Adipocyte (in vitro differentiated cells): ENCODE measurements at regions not wholly inside any gene's neighbourhood (a gene's known extent, or its start where the extent isn't known, plus 50 kb on each side); places are given as distances from the start of the nearest gene placed in this dataset.

ENCODE experiments used
- DNase-seq: peaks from one replicate; pipeline ENCODE4 v3.0.0-alpha.2; 2015; ENCODE audit warnings: low read depth
- H3K27me3 ChIP-seq: replicated peaks from 2 replicates; pipeline ENCODE4 v1.7.0; 2013; ENCODE audit warnings: mild to moderate bottlenecking, low read length, moderate library complexity; ENCODE audit not compliant: control insufficient read depth, insufficient read depth
- H3K36me3 ChIP-seq: 2 replicates; pipeline ENCODE4 v1.7.0; 2013; ENCODE audit warnings: low read length, mild to moderate bottlenecking, moderate library complexity; ENCODE audit not compliant: control insufficient read depth, insufficient read depth, severe bottlenecking
- H3K4me1 ChIP-seq: 2 replicates; pipeline ENCODE4 v1.7.0; 2013; ENCODE audit warnings: mild to moderate bottlenecking, low read length, moderate library complexity; ENCODE audit not compliant: control insufficient read depth, insufficient read depth
- H3K4me3 ChIP-seq: 2 replicates; pipeline ENCODE4 v1.7.0; 2013; ENCODE audit warnings: mild to moderate bottlenecking, low read length, moderate library complexity
- H3K9ac ChIP-seq: 2 replicates; pipeline ENCODE4 v1.7.0; 2013; ENCODE audit warnings: mild to moderate bottlenecking, low read length, moderate library complexity
- H3K9me3 ChIP-seq: 2 replicates; pipeline ENCODE4 v1.7.0; 2013; ENCODE audit warnings: mild to moderate bottlenecking, low read length, moderate library complexity; ENCODE audit not compliant: control insufficient read depth

DNA sequence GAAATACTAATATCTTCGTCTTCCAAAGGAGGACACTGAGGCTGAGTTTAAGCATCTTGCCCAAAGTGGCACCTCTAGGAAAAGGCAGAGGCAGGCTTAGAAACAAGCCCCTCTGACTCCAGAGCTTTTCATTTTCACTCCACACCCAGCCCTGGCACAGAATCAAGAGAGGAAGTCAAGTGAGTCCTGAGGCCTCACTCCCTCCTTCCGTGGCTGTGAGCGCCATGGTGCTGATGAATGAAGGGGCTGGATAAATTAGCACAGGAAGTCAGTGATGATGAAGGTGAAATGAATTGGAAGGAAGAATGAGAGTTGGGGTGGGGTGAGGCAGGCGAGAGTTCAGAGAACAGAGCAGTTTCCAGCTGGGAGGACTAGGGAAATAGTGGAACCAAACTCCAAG, 179.3 kb downstream of the TMEM132E start:
- Histone ChIP-seq H3K4me1 (peaks cover 4% of the 10 kb centered on the region), H3K4me3 (no peak overlapping the region), H3K36me3 (no peaks in the 10 kb centered on the region), H3K9ac (no peak overlapping the region), H3K9me3 (no peaks in the 10 kb centered on the region), H3K27me3 (peaks cover 19% of the 10 kb centered on the region)
- no peak for DNase-seq

DNA sequence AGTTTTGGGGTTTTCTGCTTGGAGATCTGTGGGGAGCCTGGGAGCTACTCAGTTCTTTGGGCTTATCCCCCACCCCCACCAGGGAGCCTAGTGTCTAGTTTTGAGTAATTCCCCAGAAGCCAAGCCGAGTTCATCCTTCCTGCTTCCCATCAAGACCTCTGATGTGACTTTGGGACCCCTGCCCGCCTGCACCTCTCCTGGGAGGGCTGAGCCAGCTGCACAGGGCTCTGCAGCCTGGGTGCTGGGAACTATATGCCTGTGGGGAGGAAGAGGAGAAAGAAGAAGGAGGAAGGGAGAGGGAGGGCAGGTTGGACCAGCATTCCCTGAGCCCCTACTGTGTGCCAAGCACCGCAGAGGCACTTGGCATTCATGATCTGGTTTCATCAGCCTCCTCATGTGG, 178.9 kb downstream of the TMEM132E start:
- Histone ChIP-seq H3K36me3 (no peaks in the 10 kb centered on the region), H3K4me3 (no peak overlapping the region), H3K9ac (no peak overlapping the region), H3K27me3 (peaks cover 23% of the 10 kb centered on the region), H3K4me1 (peaks cover 4% of the 10 kb centered on the region), H3K9me3 (no peaks in the 10 kb centered on the region)
- no peak for DNase-seq

DNA sequence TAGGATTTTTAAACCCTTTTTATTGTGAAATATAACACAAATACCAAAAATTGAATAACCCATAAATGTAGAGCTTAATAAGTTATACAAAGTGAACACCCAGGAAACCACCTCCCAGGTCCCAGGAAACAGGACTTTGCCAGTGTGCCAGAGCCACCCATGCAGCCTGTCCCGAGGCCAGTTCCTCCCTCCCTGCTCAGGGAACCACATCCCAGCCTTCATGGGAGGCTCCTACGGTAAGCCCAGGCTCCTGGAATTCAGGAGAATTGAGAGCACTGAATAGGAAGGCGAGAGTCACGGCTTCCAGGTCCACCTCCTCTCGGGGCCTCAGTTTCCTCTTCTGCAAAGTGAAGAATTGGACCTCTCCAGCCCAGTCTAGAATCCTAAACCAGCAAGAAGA, 178.2 kb downstream of the TMEM132E start:
- Histone ChIP-seq H3K4me1 (peaks cover 4% of the 10 kb centered on the region), H3K36me3 (no peaks in the 10 kb centered on the region), H3K9me3 (no peaks in the 10 kb centered on the region), H3K4me3 (no peak overlapping the region), H3K27me3 (peaks cover 25% of the 10 kb centered on the region), H3K9ac (no peak overlapping the region)
- no peak for DNase-seq

DNA sequence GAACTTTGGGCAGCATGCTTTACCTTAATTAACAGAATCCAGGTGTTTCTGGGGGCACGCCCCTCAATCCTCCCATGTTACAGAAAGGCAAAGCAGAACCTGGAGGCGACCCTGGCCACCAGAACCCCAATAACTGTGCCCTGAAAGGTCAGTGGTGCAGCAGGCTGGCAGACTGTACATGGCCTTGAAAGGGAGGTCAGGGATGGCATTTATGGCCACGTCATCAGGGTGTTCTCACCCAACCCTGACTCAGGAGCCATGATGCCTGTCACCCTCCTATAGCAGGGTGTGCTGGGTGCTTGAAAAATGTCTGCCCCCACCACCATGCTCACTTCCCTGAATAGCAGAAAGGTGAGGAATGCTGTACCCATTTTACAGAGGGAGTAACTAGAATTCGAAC, 177.7 kb downstream of the TMEM132E start:
- Histone ChIP-seq H3K27me3 (peaks cover 29% of the 10 kb centered on the region), H3K9ac (no peak overlapping the region)
- DNase-seq, result no peak

DNA sequence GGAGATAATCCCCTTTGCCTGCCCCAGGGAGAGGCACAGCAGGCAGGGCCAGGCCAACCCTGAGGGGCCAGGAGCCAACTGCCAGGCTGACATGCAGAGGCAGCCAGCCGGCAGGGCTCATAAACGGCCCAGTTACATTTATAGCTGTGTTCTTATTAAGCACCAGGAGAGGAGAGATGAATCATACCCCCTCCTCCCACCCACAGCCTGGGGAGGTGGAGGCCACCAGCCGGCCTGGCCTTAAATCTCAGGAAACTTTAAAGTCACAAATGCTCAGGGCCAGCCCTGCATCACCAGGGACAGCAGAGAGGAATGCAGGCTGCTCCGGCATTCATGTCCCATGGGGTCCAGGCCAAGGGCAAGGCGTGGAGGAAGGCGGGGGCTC, 177.2 kb downstream of the TMEM132E start:
- Histone ChIP-seq H3K4me1 (peaks cover 4% of the 10 kb centered on the region), H3K9me3 (no peaks in the 10 kb centered on the region), H3K27me3 (peaks cover 29% of the 10 kb centered on the region), H3K4me3 (no peak overlapping the region), H3K9ac (no peak overlapping the region), H3K36me3 (no peaks in the 10 kb centered on the region)
- DNase-seq, result peak; percentile 1

More for the DNA sequence above, 177.7 kb downstream of the TMEM132E start:
- peaks cover 4% of the 10 kb centered on the region for H3K4me1 ChIP-seq
- no peak overlapping the region for H3K4me3 ChIP-seq
- H3K9me3 ChIP-seq, result no peaks in the 10 kb centered on the region
- no peaks in the 10 kb centered on the region for H3K36me3 ChIP-seq

DNA sequence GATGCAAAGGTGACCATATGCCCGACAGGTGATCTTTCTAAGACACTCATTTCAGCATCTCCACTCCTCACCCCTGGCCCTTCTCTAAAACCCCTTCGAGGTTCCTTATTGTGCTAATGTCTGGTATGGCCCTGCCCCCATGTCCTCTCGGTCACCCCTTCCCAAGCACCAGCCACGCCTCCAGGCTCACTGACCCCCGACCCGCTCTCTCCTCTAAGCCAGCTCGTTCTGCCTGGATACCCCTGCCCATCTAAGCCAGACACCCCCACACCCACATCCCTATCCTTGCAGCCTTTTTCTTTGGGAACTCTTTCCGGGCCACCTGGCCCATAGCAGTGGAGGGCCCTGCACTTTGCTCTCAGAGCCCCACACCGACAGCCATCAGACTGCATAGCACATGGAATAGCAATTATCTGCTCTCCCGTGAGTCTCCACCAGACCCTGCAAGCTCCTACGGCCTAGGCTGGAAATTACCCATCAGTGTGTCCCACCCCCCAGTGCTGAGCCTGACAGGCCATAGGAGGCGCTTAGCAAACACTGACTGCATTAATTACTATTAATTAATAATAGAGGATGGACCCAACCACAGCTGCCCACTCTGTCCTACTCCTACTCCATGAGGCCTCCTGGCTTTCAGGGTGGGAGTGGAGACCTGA, 176.7 kb downstream of the TMEM132E start:
- Histone ChIP-seq H3K27me3 (peaks cover 31% of the 10 kb centered on the region), H3K36me3 (no peaks in the 10 kb centered on the region), H3K4me3 (no peak overlapping the region), H3K4me1 (peaks cover 4% of the 10 kb centered on the region), H3K9me3 (no peaks in the 10 kb centered on the region), H3K9ac (no peak overlapping the region)
- no peak for DNase-seq

DNA sequence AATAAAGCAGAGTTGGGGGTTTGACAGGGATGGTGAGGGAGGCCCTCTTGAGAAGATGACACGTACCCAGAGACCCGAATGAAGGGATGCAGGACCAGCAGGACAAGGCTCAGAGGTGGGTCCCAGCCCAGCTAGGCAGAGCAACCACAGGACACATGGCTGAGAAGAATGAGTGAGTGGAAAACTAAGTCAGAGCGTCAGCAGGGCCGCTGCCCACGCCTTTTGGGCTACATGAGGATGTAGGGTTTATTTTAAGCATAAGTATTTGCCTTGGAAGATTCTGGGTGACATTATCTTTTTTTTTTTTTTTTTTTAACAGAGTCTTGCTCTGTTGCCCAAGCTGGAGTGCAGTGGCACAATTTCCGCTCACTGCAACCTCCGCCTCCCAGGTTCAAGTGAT, 176.0 kb downstream of the TMEM132E start:
- no peaks in the 10 kb centered on the region for H3K36me3 ChIP-seq
- peaks cover 4% of the 10 kb centered on the region for H3K4me1 ChIP-seq
- H3K27me3 ChIP-seq, result peaks cover 33% of the 10 kb centered on the region
- no peak overlapping the region for H3K9ac ChIP-seq
- no peak overlapping the region for H3K4me3 ChIP-seq
- no peaks in the 10 kb centered on the region for H3K9me3 ChIP-seq
- DNase-seq, result no peak

DNA sequence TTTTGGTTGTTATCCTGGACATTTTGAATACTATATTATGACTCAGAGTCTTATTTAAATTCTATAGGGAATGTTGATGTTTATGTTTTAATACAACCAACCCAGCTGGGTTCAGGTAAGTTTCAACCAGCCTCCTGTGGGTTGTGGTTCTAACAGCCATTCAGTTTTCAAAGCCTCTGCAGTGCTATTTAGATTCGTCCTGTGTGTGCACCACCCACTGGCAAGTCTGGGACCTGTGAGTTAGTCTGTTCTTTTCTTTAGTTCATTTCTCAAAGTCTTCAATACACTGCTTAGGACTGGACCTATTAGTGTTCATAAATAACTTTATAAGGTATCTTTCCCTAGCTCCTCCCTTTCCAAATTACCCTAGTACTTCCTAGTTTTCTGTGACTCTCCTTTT, 170.6 kb downstream of the TMEM132E start:
- no peaks in the 10 kb centered on the region for H3K4me1 ChIP-seq
- no peaks in the 10 kb centered on the region for H3K36me3 ChIP-seq
- H3K27me3 ChIP-seq, result peaks cover 28% of the 10 kb centered on the region
- H3K9ac ChIP-seq, result no peak overlapping the region
- no peak overlapping the region for H3K4me3 ChIP-seq
- no peak for DNase-seq
- peaks cover 24% of the 10 kb centered on the region for H3K9me3 ChIP-seq

DNA sequence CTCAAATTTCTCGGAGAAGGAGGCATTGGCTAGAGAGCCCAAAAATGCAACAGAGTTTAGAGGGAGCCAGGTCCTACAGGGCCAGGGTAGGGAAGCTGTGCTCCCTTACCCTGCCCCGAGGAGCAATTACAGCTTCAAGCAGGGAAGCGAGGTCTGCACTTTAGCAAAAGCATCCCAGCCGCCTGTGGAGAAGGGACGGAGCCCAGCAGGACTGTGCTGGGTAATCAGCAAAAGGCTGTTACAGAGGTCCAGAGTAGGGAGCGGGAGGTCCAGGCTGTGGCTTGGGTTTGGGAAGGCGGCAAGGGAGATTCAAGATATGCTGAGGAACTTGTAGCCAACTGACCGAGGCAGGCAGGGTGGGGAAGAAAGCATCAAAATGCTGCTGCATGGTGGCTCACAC, 162.6 kb downstream of the TMEM132E start:
- DNase-seq, result no peak
- peaks cover 6% of the 10 kb centered on the region for H3K27me3 ChIP-seq
- no peaks in the 10 kb centered on the region for H3K36me3 ChIP-seq
- no peak overlapping the region for H3K9ac ChIP-seq
- H3K9me3 ChIP-seq, result peaks cover 6% of the 10 kb centered on the region
- H3K4me1 ChIP-seq, result no peaks in the 10 kb centered on the region
- no peak overlapping the region for H3K4me3 ChIP-seq

DNA sequence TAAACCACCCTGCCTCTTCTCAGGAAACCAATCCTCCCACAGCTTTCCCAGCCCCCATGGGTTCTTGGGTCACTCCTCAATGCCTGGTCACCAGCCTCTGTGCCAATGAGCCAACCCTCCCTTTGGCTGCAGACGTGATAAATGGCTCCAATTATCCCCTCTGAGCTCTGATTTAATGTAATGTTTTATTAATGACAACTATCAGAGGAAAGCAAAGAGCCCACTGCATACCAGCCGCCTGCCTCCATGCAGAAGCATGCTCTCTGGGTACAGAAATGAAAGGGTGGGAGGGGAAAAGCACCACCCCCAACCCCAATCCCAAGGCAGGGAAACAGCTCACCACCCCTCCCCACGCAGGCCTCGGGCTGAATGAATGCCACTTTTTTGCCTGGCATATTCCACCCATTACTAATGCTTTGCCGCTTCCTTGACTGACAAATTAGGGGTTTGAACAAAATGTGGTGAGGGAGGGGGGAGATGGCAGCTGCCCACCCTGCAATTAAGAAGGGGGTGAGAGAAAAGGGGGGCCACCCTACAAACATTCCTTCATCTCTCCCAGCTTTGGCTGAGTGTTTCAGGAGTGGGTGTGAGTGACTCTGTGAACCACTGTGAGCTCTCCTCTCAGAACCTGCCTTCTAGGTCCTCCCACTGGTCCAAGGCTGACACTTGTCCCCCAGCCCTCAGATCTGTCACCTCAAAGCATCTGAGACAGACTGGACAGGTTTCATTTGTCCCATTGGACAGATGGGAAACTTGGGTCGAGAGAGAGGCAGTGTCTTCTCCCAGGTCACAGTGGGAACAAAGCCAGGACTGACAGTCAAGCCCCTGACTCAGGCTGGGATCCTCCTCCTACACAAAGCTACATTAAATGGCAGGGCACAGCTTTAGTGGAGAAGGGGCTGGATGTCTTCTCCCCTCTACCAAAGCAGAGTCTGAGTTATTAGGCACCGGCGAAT, 161.5 kb downstream of the TMEM132E start:
- Histone ChIP-seq H3K4me3 (no peak overlapping the region), H3K4me1 (no peaks in the 10 kb centered on the region), H3K36me3 (no peaks in the 10 kb centered on the region), H3K27me3 (peaks cover 8% of the 10 kb centered on the region), H3K9ac (no peak overlapping the region), H3K9me3 (peaks cover 3% of the 10 kb centered on the region)
- no peak for DNase-seq

DNA sequence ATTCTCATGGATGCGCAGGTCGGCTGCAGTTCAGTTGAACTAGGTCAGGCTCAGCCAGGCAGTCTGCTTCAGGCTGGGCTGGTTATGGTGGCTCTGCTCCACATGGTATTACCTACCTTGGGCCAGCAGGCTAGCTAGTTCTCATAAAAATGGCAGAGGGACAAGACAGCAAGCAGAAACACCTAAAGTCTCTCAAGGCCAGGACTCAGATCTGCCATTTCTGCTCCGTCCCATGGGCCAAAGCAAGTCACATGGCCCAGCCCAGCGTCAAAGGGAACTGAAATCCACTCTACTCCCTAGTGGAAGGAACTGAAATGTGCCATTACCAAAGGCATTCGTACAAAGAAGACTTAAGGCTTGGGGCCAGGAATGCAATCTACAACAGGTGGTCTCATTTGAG, 160.0 kb downstream of the TMEM132E start:
- H3K9me3 ChIP-seq, result peaks cover 3% of the 10 kb centered on the region
- no peak overlapping the region for H3K9ac ChIP-seq
- no peaks in the 10 kb centered on the region for H3K4me1 ChIP-seq
- H3K27me3 ChIP-seq, result peaks cover 14% of the 10 kb centered on the region
- H3K4me3 ChIP-seq, result no peak overlapping the region
- H3K36me3 ChIP-seq, result no peaks in the 10 kb centered on the region
- DNase-seq, result no peak
